ENCODE measurements at regions not wholly inside any gene's neighbourhood (a gene's known extent, or its start where the extent isn't known, plus 50 kb on each side); places are given as distances from the start of the nearest gene placed in this dataset.

DNA sequence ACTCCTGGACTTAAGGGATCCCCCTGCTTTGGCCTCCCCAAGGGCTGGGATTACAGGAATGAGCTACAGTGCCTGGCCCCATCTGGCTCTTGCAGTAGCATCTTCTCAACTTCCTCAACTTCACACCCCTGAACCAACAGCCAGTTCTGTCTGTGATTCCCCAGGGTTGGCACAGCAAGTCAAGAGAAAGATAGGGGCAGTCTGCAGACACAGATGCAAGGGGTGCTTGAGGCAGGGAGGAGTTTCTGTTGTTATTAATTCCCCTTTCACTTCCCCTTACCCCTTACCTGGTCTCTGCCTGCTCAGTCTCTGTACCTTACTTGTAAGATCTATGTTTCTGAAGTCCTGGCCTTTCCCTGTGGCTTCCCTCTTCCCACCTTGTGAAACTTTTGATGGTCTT is 54.1 kb upstream of the MEX3C start:
- no peaks in the 10 kb centered on the region for H3K79me2 ChIP-seq (ENCODE audit: low read length)
- H3F3A ChIP-seq (ENCODE audit: insufficient read depth, low read length) = peaks cover 7% of the 10 kb centered on the region; the same call in 1 of the 2 replicates
- peak overlapping the region; percentile 7; the same call in 1 of the 2 replicates for H3K4me2 ChIP-seq (ENCODE audit: low read depth, low read length)
- no peaks in the 10 kb centered on the region for H4K20me1 ChIP-seq (ENCODE audit: insufficient read depth, low read length)
- peak overlapping the region; percentile 32; the same call in 1 of the 2 replicates for H3K27ac ChIP-seq (ENCODE audit: low read length)
- no peaks in the 10 kb centered on the region for H3K36me3 ChIP-seq (replicated peaks; ENCODE audit: insufficient read depth, low read length)
- H3K4me3 ChIP-seq (ENCODE audit: low read length) = no peak overlapping the region
- 0 out of 2 replicates have a peak overlapping the region, but pooled peaks have one; percentile 7 for H2AFZ ChIP-seq (ENCODE audit: low read length)
- peak; percentile 63 for DNase-seq
- H3K9ac ChIP-seq (ENCODE audit: low read length) = no peak overlapping the region
- no peaks in the 10 kb centered on the region for H3K9me3 ChIP-seq (replicated peaks; ENCODE audit: insufficient read depth, low read length)
- peaks cover 8% of the 10 kb centered on the region; the same call in 1 of the 2 replicates for H3K4me1 ChIP-seq (ENCODE audit: low read length)
- no peaks in the 10 kb centered on the region for H3K9me2 ChIP-seq (replicated peaks; ENCODE audit: insufficient read depth, low read length)
- H3K27me3 ChIP-seq (replicated peaks; ENCODE audit: insufficient read depth, low read length) = no peaks in the 10 kb centered on the region
- TF ChIP-seq EZH2 (optimal IDR thresholded peaks at IDR 0.05; ENCODE audit: low read depth, low read length) = no peak
- TF ChIP-seq, protein P1, sequence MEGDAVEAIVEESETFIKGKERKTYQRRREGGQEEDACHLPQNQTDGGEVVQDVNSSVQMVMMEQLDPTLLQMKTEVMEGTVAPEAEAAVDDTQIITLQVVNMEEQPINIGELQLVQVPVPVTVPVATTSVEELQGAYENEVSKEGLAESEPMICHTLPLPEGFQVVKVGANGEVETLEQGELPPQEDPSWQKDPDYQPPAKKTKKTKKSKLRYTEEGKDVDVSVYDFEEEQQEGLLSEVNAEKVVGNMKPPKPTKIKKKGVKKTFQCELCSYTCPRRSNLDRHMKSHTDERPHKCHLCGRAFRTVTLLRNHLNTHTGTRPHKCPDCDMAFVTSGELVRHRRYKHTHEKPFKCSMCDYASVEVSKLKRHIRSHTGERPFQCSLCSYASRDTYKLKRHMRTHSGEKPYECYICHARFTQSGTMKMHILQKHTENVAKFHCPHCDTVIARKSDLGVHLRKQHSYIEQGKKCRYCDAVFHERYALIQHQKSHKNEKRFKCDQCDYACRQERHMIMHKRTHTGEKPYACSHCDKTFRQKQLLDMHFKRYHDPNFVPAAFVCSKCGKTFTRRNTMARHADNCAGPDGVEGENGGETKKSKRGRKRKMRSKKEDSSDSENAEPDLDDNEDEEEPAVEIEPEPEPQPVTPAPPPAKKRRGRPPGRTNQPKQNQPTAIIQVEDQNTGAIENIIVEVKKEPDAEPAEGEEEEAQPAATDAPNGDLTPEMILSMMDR (IDR thresholded peaks at IDR 0.05; ENCODE audit: low read length) = no peak
- TF ChIP-seq EZH2phosphoT487 (IDR thresholded peaks at IDR 0.05; ENCODE audit: low read length) = no peak

DNA sequence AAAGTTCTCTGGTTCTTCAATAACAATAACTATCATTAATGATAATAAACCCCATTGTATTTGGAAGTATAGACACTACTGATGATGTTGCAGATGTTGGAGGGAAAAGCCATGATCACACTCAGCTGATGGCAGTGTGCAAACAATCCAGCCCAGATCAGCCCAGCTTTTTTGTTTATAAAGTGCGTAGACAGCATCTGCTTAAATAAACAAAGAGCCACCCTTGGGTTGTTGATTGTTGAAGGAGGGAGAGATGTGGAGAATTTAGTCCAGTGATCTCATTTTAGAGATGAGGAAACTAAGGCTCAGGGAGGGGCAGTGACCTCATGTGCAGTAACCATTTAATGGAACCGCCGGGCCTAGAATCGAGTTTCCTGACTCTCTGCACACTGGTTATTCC is 56.0 kb upstream of the MEX3C start:
- no peak overlapping the region for H3K4me2 ChIP-seq (ENCODE audit: low read depth, low read length)
- no peak overlapping the region for H3K27ac ChIP-seq (ENCODE audit: low read length)
- H2AFZ ChIP-seq (ENCODE audit: low read length) = no peak overlapping the region
- peaks cover 7% of the 10 kb centered on the region; the same call in 1 of the 2 replicates for H3F3A ChIP-seq (ENCODE audit: insufficient read depth, low read length)
- no peaks in the 10 kb centered on the region for H3K36me3 ChIP-seq (replicated peaks; ENCODE audit: insufficient read depth, low read length)
- no peak overlapping the region for H3K9ac ChIP-seq (ENCODE audit: low read length)
- H3K9me3 ChIP-seq (replicated peaks; ENCODE audit: insufficient read depth, low read length) = no peaks in the 10 kb centered on the region
- no peaks in the 10 kb centered on the region for H3K27me3 ChIP-seq (replicated peaks; ENCODE audit: insufficient read depth, low read length)
- TF ChIP-seq EZH2 (optimal IDR thresholded peaks at IDR 0.05; ENCODE audit: low read depth, low read length) (no peak), EZH2phosphoT487 (IDR thresholded peaks at IDR 0.05; ENCODE audit: low read length) (no peak)
- TF ChIP-seq, protein P1 (IDR thresholded peaks at IDR 0.05; ENCODE audit: low read length) = no peak
- no peak for DNase-seq
- no peaks in the 10 kb centered on the region for H3K79me2 ChIP-seq (ENCODE audit: low read length)
- no peaks in the 10 kb centered on the region for H4K20me1 ChIP-seq (ENCODE audit: insufficient read depth, low read length)
- peaks cover 8% of the 10 kb centered on the region; the same call in 1 of the 2 replicates for H3K4me1 ChIP-seq (ENCODE audit: low read length)
- no peak overlapping the region for H3K4me3 ChIP-seq (ENCODE audit: low read length)
- no peaks in the 10 kb centered on the region for H3K9me2 ChIP-seq (replicated peaks; ENCODE audit: insufficient read depth, low read length)

DNA sequence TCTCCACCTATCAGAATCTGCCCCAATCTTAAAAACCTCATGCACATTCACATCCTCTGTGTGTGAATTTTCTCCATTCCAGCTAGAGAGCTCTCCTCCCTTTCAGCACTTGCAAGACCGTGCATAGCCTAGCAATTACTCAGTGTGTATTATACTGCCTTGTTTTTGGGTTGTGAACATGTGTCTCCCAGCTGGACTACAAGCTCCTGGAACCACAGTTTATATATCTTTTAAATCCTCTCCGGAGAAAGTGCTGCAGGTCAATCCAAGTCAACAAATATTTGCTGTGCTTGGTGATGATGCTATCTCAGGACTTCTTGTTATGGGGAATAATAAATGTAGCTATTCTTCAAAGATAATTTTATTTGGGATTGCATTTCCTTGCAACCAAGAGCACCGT is 58.2 kb upstream of the MEX3C start:
- TF ChIP-seq, protein P1 (IDR thresholded peaks at IDR 0.05; ENCODE audit: low read length) = no peak
- no peak for TF ChIP-seq EZH2 (optimal IDR thresholded peaks at IDR 0.05; ENCODE audit: low read depth, low read length)
- TF ChIP-seq EZH2phosphoT487 (IDR thresholded peaks at IDR 0.05; ENCODE audit: low read length) = no peak
- Histone ChIP-seq H3K36me3 (replicated peaks; ENCODE audit: insufficient read depth, low read length) (no peaks in the 10 kb centered on the region), H3K9ac (ENCODE audit: low read length) (no peak overlapping the region), H3K79me2 (ENCODE audit: low read length) (no peaks in the 10 kb centered on the region), H3K27ac (ENCODE audit: low read length) (no peak overlapping the region), H3K9me3 (replicated peaks; ENCODE audit: insufficient read depth, low read length) (no peaks in the 10 kb centered on the region), H3K9me2 (replicated peaks; ENCODE audit: insufficient read depth, low read length) (no peaks in the 10 kb centered on the region), H3K27me3 (replicated peaks; ENCODE audit: insufficient read depth, low read length) (no peaks in the 10 kb centered on the region), H3F3A (ENCODE audit: insufficient read depth, low read length) (peaks cover 7% of the 10 kb centered on the region; the same call in 1 of the 2 replicates), H2AFZ (ENCODE audit: low read length) (no peak overlapping the region), H3K4me1 (ENCODE audit: low read length) (peaks cover 8% of the 10 kb centered on the region; the same call in 1 of the 2 replicates), H4K20me1 (ENCODE audit: insufficient read depth, low read length) (no peaks in the 10 kb centered on the region), H3K4me2 (ENCODE audit: low read depth, low read length) (no peak overlapping the region), H3K4me3 (ENCODE audit: low read length) (no peak overlapping the region)
- DNase-seq = no peak
